Limb (tissue), 2 donors: ENCODE measurements at regions not wholly inside any gene's neighbourhood (a gene's known extent, or its start where the extent isn't known, plus 50 kb on each side); places are given as distances from the start of the nearest gene placed in this dataset.
"Not testable (repeated sequence)": the region's sequence is repeated elsewhere in the genome, so short reads cannot be mapped to it uniquely, and the experiment has no call there.

ENCODE experiments used
- DNase-seq, 2 donors: peaks; one replicate each; pipeline ENCODE4 v3.0.0-alpha.2; 2016; ENCODE audit errors: extremely low spot score in 2 of 2

DNA sequence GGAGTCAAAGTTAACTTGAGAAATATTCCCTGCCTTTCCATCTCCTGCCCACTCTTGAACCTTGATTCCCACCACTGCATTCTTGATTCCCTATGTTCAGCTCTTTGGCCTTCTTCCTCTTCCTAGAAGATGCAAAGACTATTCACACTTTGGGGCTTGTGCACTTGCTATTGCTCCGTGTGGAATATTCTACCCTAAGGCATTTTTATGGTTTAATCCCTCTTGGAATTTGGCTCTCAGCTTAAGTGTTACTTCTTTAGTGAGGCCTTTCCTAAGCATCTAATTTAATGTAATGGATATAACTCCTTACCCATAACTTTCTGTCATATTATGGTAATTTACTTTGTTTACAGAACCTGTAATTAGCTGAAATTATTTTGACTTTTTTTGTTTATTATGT is 318.9 kb upstream of the COL8A1 start:
- DNase-seq = no peak

DNA sequence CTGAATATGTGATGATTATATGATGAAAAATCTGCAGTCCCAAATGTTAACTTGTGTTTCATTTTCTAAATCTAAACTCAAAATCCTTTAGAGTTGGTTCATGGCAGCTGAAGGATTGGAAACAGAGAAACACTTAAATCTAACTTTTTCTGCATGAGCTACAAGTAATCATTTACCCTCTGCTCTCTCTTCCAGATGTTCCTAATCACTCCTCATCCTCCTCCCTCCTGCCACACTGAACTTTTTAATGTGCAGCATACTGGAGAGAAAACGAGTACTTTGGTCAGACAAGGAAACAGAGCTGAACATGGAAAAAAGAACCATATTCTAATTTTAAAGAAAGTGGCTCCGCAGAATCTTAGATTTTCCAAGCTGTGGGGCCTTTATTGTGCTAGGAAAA is 321.2 kb upstream of the COL8A1 start:
- DNase-seq = no peak

DNA sequence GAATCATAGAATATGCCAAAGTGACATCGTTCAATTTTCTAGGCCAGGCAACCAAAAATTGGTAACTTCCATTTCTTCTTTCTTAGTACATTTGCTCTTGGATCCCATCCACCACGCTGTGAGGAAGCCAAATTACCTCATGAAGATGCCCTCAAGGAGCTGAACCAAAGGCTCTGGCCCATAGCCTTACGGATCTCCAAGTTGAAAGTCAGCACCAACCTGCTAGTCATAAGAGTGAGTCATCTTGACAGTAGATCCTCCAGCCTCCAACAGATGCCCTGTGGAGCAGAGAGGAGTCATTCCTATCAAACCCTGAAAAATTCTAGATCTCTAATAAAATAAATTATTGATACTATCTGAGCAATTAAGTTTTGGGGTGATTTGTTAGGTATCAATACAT is 322.5 kb upstream of the COL8A1 start:
- no peak for DNase-seq

DNA sequence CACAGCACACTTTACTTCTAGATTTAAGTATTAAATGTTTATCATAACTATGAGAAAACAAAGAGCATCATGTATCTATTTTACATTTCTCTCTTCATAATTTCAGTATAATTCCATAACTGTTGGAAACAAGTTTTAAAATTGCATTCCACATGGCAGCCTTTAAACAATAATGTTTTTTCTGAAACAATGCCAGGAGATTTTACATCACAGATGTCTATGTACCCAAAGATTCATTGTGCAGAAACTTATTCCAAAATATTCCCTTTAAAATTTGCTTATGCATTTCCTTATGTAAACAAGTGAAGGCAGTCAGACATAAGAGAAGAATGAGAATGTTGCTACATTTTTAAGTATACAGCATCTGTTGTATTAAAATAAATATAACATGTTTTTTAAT is 324.9 kb upstream of the COL8A1 start:
- DNase-seq = no peak

DNA sequence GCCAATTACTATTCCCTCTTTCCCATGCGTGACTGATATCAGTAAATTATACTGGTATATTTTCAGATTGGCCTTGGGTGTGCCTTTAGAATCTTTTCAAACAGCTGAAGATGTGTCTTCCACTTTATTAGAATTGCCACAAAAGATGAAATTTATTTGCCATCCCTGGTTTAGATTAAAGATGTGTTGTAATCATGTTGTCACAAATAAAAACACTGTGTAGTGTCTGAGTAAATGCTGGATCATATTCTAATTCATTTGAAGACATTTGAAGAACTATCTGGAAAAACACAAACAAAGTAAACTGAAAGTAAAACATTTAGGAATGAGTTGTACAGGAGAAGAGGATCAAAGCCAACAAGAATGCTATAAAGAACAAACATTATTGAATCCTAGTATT is 339.7 kb upstream of the COL8A1 start:
- DNase-seq = no peak

DNA sequence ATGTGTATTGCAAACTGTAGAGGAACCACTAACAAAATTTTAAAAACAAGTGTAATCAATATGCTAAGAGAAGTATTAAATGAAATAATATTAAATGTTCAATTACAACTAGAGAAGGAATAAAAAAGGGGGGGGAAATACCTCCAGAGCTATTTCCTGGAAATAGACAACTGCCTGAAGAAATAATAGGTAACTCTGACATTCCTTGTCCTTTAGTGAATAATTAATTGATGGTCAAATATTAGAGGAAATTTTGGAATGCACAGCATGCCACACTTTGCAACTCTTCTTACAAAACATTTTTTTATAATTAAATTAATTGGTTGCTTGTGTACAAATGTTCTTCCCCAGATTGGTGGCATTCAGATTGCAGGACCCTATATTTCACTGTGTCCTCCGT is 342.6 kb upstream of the COL8A1 start:
- DNase-seq = no peak

DNA sequence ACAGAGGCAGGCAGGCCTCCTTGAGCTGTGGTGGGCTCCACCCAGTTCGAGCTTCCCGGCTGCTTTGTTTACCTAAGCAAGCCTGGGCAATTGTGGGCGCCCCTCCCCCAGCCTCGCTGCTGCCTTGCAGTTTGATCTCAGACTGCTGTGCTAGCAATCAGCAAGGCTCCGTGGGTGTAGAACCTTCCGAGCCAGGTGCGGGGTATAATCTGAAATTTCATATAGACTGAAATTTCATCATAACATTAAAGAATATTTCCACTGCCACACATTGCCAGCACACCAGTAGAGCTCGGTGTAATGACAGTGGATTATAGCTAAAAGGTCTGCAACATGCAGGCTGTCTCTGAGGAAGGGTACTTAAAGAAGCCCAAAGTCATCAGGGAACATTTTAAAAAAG is 344.3 kb upstream of the COL8A1 start:
- DNase-seq = not testable (repeated sequence)

DNA sequence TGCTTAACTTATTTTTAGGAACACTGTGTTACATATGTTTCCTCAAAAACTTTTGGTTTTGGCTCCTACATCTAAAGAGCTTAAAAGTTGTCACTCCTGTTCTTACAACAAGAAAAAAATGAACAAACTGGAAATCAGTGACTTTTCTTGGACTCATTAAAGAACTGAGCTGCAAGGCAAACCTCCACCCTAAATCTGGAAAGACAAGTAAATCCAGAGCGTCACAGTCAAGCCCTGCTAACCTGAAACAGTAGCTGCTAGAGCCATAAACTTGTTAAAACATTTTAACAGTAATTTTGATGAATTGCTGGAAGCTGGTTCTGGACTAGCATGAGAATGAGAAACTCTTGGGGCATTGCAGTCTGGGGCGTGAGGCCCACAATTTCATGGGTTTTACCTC is 350.5 kb upstream of the COL8A1 start:
- no peak for DNase-seq

DNA sequence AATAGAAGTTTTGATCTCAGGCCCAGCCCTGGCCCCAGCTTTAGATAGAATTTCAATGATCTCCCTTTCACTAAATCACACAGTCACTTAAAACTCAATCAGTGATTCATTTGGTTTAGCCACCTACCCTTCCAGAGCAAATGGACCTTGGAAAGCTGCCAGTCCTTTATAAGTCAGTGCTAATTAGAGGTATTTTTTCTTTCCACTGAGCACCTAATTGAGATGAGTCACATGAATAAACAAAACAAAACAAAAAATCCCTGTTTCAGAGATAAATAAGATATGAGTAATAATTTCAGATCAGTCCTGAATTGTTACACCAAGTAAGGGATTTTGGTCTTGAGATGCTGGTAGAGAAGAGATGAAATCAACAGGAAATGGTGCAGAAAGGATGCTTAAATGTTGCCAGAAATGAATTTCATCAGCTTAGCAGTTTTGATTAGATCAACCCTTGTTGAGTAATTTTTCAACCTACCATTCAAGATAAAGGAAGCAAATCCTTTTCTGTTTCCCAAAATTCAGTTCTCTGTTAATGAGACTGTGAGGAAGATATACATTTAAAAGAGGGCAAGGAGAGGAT is 352.0 kb upstream of the COL8A1 start:
- no peak for DNase-seq

DNA sequence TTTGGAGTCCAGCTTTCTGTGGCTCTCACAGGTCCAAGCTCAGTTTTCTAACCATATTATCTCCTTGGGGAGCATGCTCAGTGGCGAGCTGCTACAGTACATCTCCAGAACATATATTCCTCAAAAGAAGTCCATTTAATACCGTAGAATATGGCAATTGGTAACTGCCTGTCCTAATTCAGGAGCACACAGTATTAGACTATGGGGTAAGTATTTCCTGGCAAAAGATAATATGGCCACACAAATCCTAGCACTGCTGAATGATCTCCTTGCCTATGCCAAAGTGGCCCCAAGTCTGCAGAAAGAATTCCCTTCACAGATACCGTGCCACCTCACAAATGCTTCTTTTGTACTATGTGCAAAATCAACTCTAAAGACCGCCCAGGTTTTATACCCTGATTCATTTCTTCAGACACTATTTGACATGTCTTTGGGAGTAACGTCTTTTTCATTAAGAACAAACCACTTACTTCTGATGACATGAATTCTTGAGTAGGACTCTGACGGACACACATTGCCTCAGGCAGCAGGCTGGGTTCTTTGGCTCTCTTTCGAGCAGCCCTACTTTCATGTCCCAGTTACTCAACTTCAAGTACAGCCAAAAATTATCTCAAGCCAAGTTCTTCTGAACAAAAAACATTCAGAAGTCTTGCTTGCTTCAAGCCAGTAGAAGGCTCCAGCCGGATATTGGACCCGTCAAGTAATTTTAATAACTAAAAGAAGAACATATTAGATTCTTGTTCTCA is 368.3 kb upstream of the DCBLD2 start:
- DNase-seq = no peak

DNA sequence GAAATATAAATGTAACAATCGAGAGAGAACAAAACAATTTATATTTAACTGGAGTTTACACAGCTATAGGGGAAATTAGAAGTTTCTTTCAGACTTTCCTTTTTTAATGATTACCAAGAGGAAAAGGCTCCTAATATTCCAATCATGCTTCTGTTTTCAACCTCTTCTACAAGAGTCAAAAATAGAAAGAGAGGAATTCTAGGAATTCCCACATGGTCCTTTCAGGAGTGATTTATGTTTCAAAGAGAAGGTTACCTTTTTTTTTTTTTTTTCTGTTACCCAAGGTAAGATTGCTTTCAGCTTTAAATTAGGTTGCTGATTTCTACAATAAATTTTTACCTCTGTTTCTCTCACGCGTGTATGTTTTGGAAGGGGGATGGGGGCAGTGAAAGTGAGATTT is 355.3 kb upstream of the DCBLD2 start:
- DNase-seq = no peak

DNA sequence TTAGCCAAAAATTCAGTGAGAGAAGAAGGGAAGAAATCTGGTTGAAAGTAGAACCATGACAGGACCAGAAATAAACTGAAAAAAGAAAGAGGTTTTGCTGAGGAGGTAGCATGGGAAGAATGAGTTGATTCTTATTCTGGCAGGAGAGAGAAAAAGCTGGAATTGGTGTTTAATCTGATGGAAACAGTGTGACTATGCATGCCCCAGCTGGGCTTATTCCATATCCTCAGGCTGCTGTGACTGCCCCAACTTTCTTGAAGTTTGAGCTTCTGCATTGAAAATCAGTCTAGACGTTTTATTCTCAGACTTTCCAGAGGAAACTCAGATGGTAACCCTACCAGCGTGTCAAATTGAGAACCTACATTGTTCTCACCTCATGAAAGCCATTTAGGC is 352.5 kb upstream of the DCBLD2 start:
- no peak for DNase-seq

DNA sequence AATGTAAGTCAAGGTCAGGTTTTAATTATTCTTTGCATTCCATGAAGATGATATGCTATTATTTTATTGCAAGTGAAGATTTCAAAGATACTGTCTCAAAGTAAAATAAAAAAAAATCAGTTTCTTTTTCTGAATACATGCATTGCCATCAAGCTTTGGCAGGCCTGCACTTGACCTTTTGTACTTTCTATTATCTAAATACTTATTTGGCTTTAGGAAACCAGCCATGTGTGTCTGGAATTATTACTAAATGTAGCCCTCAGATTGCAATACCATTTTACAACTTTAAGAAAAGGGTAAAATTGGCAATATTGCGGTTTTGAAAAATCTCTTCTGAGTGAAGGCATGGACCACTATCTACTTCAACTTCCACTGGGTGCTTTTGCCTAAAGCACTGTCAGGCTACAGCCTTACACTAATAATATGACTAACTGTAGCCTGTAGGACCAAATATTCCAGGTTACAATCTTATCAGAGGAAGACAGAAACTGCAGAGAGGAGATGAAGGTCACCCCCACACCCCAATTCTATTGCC is 349.4 kb upstream of the DCBLD2 start:
- no peak for DNase-seq

DNA sequence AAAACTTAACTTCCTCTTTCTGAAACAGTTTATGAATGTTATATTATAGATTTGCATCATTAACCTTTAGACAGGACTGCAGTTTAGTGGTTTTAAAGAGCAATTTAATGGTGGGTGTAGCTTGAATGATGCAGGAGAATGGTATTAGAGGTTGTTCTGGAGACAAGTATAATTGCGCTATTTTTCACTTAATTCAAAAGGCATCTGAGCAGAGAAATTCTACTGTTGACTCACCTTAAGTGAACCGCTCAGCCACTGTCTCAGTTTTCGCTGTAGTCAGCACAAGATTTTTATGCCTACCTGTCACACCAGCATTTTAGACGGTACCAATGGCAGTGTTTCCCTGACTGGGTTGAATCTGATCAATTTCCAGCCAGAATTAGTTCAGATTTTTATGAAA is 348.8 kb upstream of the DCBLD2 start:
- DNase-seq = no peak

DNA sequence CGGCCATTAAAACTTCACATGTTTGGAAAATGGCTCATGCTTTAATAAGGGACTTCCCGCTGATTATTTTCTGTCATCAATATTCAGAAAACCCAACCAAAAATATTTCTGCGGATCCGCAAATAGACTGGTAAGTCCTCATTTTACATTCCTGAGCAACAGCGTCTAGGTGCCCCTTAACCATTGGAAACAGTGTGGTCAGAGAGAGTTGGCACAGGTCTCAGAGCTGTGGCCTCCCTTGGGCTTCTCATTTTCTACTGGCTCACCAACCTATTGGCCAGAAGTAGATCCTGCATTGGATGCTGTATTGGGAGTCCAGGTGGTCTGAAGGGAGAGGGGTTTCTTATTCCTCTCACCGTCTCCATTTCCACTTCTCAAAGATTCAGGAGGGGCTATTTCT is 348.1 kb upstream of the DCBLD2 start:
- DNase-seq = no peak

DNA sequence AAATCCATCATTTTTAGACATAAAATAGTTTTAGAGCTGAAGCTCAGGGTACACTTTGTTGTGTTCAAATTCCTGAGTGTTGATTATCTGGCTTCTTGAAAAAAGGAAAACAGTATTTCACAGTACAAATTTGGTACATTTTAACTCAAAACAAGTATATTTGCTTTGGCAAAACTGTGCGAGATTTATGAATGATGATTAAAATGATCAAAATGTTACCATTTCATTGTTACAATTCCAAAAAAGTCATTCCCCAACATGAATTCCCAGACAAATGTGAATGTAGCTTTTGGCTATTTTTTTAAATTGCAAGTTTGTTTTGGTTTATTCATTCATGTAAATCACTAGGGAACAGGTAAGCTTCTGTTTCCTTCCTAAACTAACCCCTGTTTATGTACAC is 347.4 kb upstream of the DCBLD2 start:
- DNase-seq = no peak

DNA sequence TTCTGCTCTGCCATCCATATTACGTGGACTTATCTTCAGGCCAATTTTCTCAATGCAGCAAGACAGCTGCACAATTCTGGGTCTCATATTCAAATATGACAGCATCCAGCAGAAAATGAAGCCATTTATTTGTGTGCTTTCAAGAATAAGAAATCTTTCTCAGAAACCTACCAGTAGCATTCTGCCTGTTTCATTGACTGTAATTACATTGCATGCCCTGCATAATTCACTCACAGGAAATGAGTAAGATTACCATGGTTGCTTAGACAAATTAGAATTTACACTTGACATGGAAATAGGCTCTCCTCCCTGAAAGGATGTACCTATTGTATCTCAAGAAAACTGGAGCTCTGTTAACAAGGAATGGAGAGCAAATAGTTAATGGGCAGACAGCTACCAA is 346.6 kb upstream of the DCBLD2 start:
- no peak for DNase-seq

DNA sequence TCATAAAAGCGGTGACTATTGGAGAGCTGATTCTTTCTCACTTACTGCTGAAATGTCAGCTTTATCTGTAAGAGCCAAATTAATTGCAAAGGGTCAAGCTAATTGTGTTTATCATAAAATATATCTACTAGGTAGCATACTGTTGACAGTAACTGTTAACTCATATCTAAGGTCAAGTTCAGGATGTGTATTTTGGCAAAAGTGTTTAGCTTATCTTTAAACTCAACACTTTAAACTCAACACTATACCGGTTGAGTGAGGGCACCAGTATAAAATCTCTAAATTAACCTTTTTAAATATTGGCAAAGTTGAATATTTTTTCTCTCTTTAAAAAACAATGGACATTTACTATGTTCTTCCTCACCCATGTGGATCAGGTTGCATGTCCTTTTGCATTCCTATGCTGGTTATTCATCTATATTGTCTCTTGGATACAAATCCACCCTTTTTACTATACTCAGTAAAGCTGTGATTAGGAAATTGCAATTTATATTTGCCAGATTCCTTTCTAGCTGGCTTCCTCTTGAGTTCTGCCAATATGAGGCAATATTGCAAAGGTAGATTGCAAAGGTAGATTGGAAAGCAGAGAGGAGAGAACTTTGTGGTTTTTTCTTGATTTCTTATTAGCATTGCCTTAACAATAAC is 344.6 kb upstream of the DCBLD2 start:
- no peak for DNase-seq

DNA sequence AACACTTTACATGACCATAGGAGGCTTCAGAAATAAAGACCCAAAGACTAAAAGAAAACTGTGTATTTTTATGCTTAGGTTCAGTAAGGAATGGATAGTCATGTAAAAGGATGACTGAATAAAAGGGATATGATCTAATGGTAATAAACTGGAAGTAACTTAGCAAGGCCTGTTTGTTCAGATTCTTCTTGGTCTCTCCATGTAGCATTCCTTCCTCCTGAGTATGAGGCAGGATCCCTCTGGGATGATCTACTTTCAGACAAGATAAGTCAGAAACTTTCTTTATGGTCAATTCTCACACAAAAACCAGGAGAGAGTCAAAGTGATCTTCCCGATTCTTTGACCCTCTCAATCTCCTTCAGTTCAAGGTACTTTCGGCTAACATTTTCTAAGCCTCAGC is 340.8 kb upstream of the DCBLD2 start:
- DNase-seq = no peak

DNA sequence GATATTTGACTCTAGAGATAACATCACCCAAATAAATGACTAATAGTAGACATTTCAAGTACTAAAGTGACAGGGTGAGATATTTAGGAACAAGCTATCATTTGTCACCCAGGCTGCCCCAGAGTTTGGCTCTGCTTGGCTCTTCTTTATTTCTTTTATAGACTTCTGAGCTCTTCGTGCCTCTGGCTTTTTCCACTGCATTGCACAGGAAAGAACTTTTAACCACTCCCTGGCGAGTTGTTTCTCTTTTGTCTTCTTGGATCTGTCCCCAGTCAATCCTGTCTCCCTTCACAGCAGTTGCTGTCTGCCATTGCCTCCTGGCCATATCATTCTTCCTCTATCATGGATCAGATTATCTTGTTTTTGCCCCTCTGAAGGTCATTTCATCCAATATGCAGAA is 339.2 kb upstream of the DCBLD2 start:
- DNase-seq = no peak

DNA sequence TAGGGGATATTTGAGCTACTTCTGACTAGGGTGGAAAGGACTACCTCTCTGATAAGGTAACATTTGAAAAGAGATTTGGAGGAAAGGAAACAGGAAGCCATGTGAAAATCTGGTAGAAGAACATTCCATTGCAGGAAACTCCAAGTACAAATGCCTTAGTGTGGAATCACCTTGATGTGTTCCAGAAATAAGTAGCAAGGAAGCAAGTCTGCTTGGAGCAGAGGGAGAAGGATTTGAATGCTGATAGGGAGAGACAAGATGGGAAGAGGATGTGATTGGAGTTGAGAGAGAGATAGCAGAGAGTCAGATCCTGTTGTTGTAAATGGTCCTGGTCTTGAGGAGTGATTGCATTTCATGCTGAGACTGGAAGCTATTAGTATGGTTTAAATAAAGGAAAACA is 335.1 kb upstream of the DCBLD2 start:
- DNase-seq = no peak

DNA sequence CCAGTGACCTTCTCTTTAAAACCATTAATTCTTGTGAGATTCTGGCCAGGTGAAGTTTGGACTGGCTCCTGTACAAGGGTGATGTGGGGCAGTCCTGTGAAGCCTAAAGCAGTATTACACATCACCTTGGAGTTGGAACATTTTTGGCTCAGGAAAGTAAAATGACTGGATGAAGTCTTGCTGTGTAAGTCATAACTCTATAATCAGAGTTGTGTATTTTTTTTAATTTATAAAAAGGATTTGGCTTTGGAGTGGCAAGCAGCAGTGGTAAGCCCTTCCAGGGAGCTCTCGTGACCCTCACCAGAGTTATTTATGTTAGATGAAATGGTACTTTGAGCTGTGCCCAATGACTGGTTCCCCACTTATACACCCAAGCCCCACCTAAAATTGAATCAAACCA is 331.2 kb upstream of the DCBLD2 start:
- no peak for DNase-seq

DNA sequence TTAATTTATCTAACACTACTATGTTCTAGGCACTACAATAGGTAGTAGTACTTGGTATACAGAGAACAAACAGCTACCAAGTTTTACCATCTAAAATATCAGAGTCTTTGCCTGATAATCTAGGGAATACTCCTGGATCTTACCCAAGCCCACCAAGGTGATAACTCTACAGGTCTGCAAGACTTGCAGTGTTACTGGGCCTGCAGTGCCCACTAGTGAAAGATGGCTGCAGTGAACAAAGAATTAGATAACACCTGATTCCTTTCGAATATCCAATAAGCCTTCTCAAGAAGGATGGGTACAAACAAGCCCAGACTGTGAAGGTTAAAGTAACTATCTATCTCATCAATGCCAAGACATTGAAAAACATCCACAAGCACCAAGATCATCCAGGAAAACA is 317.0 kb upstream of the DCBLD2 start:
- DNase-seq = no peak
